Trophoblast cell (in vitro differentiated cells and primary cell): ENCODE measurements at regions not wholly inside any gene's neighbourhood (a gene's known extent, or its start where the extent isn't known, plus 50 kb on each side); places are given as distances from the start of the nearest gene placed in this dataset.

ENCODE experiments used
- DNase-seq, 2 donors: peaks; one replicate each; pipeline ENCODE4 v3.0.0-alpha.2; 2016
- H2AFZ ChIP-seq: 2 replicates; pipeline ENCODE4 v1.6.1; 2013; ENCODE audit warnings: low read length, moderate library complexity, mild to moderate bottlenecking; ENCODE audit not compliant: insufficient read depth, poor library complexity
- H2AK5ac ChIP-seq: 2 replicates; pipeline ENCODE4 v1.6.1; 2013; ENCODE audit warnings: mild to moderate bottlenecking, low read length
- H2BK120ac ChIP-seq: 2 replicates; pipeline ENCODE4 v1.6.1; 2013; ENCODE audit warnings: low read length, mild to moderate bottlenecking, moderate library complexity; ENCODE audit not compliant: insufficient read depth, poor library complexity
- H2BK12ac ChIP-seq: 2 replicates; pipeline ENCODE4 v1.6.1; 2013; ENCODE audit warnings: mild to moderate bottlenecking, low read length, moderate library complexity
- H2BK5ac ChIP-seq: 2 replicates; pipeline ENCODE4 v1.6.1; 2013; ENCODE audit warnings: low read length, low read depth, moderate library complexity, mild to moderate bottlenecking; ENCODE audit not compliant: poor library complexity
- H3K14ac ChIP-seq: 2 replicates; pipeline ENCODE4 v1.6.1; 2013; ENCODE audit warnings: mild to moderate bottlenecking, low read length
- H3K18ac ChIP-seq: 2 replicates; pipeline ENCODE4 v1.6.1; 2013; ENCODE audit warnings: mild to moderate bottlenecking, low read length
- H3K23ac ChIP-seq: 2 replicates; pipeline ENCODE4 v1.6.1; 2013; ENCODE audit warnings: low read length
- H3K27ac ChIP-seq: 2 replicates; pipeline ENCODE4 v1.5.1; 2013; ENCODE audit warnings: low read depth, mild to moderate bottlenecking, inconsistent platforms, low read length, moderate library complexity
- H3K27me3 ChIP-seq: 2 replicates; pipeline ENCODE4 v1.6.1; 2013; ENCODE audit warnings: inconsistent platforms, mild to moderate bottlenecking, low read length, moderate library complexity; ENCODE audit not compliant: insufficient read depth
- H3K36me3 ChIP-seq, 2 experiments: 1 replicate in 1 of 2; 2 replicates in 1 of 2; pipeline ENCODE4 v1.6.1; 2013; ENCODE audit warnings: low read length in 2 of 2, mild to moderate bottlenecking in 2 of 2, moderate library complexity in 1 of 2; ENCODE audit not compliant: insufficient read depth in 2 of 2, control insufficient read depth in 1 of 2
- H3K4ac ChIP-seq: 2 replicates; pipeline ENCODE4 v1.6.1; 2013; ENCODE audit warnings: low read depth, mild to moderate bottlenecking, low read length, moderate library complexity
- H3K4me1 ChIP-seq, 2 experiments: 1 replicate in 1 of 2; 2 replicates in 1 of 2; pipeline ENCODE4 v1.6.1; 2013; ENCODE audit warnings: low read length in 2 of 2, mild to moderate bottlenecking in 2 of 2, moderate library complexity in 1 of 2; ENCODE audit not compliant: insufficient read depth in 2 of 2, control insufficient read depth in 1 of 2
- H3K4me2 ChIP-seq: 2 replicates; pipeline ENCODE4 v1.6.1; 2013; ENCODE audit warnings: inconsistent platforms, mild to moderate bottlenecking, low read length, moderate library complexity
- H3K4me3 ChIP-seq: 2 replicates; pipeline ENCODE4 v1.5.1; 2013; ENCODE audit warnings: mild to moderate bottlenecking, low read depth, low read length, inconsistent platforms
- H3K79me1 ChIP-seq: one replicate; pipeline ENCODE4 v1.6.1; 2013; ENCODE audit warnings: low read length
- H3K79me2 ChIP-seq: 2 replicates; pipeline ENCODE4 v1.6.1; 2013; ENCODE audit warnings: low read length, mild to moderate bottlenecking; ENCODE audit not compliant: control insufficient read depth, insufficient read depth, poor library complexity
- H3K9ac ChIP-seq: 2 replicates; pipeline ENCODE4 v1.6.1; 2013; ENCODE audit warnings: mild to moderate bottlenecking, low read length
- H3K9me3 ChIP-seq: 2 replicates; pipeline ENCODE4 v1.6.1; 2013; ENCODE audit warnings: low read depth, mild to moderate bottlenecking, control low read depth, inconsistent platforms, low read length; ENCODE audit not compliant: insufficient read depth
- H4K12ac ChIP-seq: 2 replicates; pipeline ENCODE4 v1.6.1; 2013; ENCODE audit warnings: low read depth, mild to moderate bottlenecking, low read length, moderate library complexity
- H4K8ac ChIP-seq: 2 replicates; pipeline ENCODE4 v1.6.1; 2013; ENCODE audit warnings: low read depth, mild to moderate bottlenecking, low read length, moderate library complexity
- H4K91ac ChIP-seq: one replicate; pipeline ENCODE4 v1.6.1; 2013; ENCODE audit warnings: low read depth, mild to moderate bottlenecking, low read length, moderate library complexity
- WGBS: extraction: QIAGEN DNeasy Blood & Tissue Kit; methylation state at CpG from one replicate; pipeline ENCODE4 v1.1.7; 2013; ENCODE audit warnings: missing lambda C conversion rate; ENCODE audit not compliant: insufficient read length, insufficient coverage; ENCODE audit errors: extremely low coverage; 5-methylcytosine and 5-hydroxymethylcytosine counted together

- no peak overlapping the region for H4K91ac ChIP-seq
- WGBS: no CpG with 5 or more reads among the region's 2 CpGs
- no peak overlapping the region for H3K4ac ChIP-seq
- no peak overlapping the region for H2BK120ac ChIP-seq
- no peak overlapping the region for H2BK5ac ChIP-seq
- no peak for DNase-seq
- no peak overlapping the region for H3K23ac ChIP-seq
- H3K9ac ChIP-seq: no peak overlapping the region
- H3K27me3 ChIP-seq: no peaks in the 10 kb centered on the region
- H4K12ac ChIP-seq: no peak overlapping the region
- H4K8ac ChIP-seq: no peak overlapping the region
- no peaks in the 10 kb centered on the region for H3K4me1 ChIP-seq
- H3K36me3 ChIP-seq: no peaks in the 10 kb centered on the region
- no peak overlapping the region for H3K4me2 ChIP-seq
- H2BK12ac ChIP-seq: no peak overlapping the region
- H3K14ac ChIP-seq: no peak overlapping the region
- no peak overlapping the region for H2AFZ ChIP-seq
- H3K9me3 ChIP-seq: peaks cover 1% of the 10 kb centered on the region
- no peaks in the 10 kb centered on the region for H3K79me1 ChIP-seq
- no peak overlapping the region for H3K18ac ChIP-seq
- H3K27ac ChIP-seq: no peak overlapping the region
- no peak overlapping the region for H3K4me3 ChIP-seq
- no peak overlapping the region for H2AK5ac ChIP-seq
- no peaks in the 10 kb centered on the region for H3K79me2 ChIP-seq
These were observed 106.8 kb upstream of the SPRY2 start for GRCh38 chr13:80447747-80448146.

- DNase-seq: peak in 1 of 2 donors; percentile 20
- Histone ChIP-seq H2BK5ac (no peak overlapping the region), H3K27ac (no peak overlapping the region), H3K79me1 (no peaks in the 10 kb centered on the region), H2BK120ac (no peak overlapping the region), H3K18ac (no peak overlapping the region), H4K12ac (no peak overlapping the region), H3K9ac (no peak overlapping the region), H3K4me2 (no peak overlapping the region), H3K36me3 (no peaks in the 10 kb centered on the region), H4K8ac (no peak overlapping the region), H3K4me1 (no peaks in the 10 kb centered on the region), H2BK12ac (no peak overlapping the region), H3K79me2 (no peaks in the 10 kb centered on the region), H3K23ac (no peak overlapping the region), H2AK5ac (no peak overlapping the region), H4K91ac (no peak overlapping the region), H3K14ac (no peak overlapping the region), H3K27me3 (no peaks in the 10 kb centered on the region), H2AFZ (no peak overlapping the region), H3K4ac (no peak overlapping the region), H3K4me3 (no peak overlapping the region), H3K9me3 (no peaks in the 10 kb centered on the region)
- no CpG with 5 or more reads among the region's 4 CpGs for WGBS
These were observed 103.5 kb upstream of the SPRY2 start for GRCh38 chr13:80444240-80445015.

- Histone ChIP-seq H4K12ac (no peak overlapping the region), H3K18ac (no peak overlapping the region), H3K9me3 (no peaks in the 10 kb centered on the region), H3K9ac (no peak overlapping the region), H4K8ac (no peak overlapping the region), H4K91ac (no peak overlapping the region), H3K27me3 (no peaks in the 10 kb centered on the region), H2AFZ (no peak overlapping the region), H2BK120ac (no peak overlapping the region), H3K36me3 (no peaks in the 10 kb centered on the region), H2BK5ac (no peak overlapping the region), H3K4me2 (no peak overlapping the region), H3K14ac (no peak overlapping the region), H3K27ac (no peak overlapping the region), H3K79me2 (no peaks in the 10 kb centered on the region), H3K4me3 (no peak overlapping the region), H3K4me1 (no peaks in the 10 kb centered on the region), H3K23ac (no peak overlapping the region), H3K4ac (no peak overlapping the region), H3K79me1 (no peaks in the 10 kb centered on the region), H2AK5ac (no peak overlapping the region), H2BK12ac (no peak overlapping the region)
- no peak for DNase-seq
These were observed 101.7 kb upstream of the SPRY2 start for GRCh38 chr13:80442609-80443008.

- Histone ChIP-seq H2BK120ac (no peak overlapping the region), H4K8ac (no peak overlapping the region), H3K18ac (no peak overlapping the region), H2AFZ (no peak overlapping the region), H3K4me1 (no peaks in the 10 kb centered on the region), H3K23ac (no peak overlapping the region), H3K79me2 (no peaks in the 10 kb centered on the region), H3K9ac (no peak overlapping the region), H3K4me3 (no peak overlapping the region), H3K36me3 (no peaks in the 10 kb centered on the region), H3K27me3 (no peaks in the 10 kb centered on the region), H3K9me3 (no peaks in the 10 kb centered on the region), H4K12ac (no peak overlapping the region), H3K14ac (no peak overlapping the region), H2BK5ac (no peak overlapping the region), H3K27ac (no peak overlapping the region), H2BK12ac (no peak overlapping the region), H3K4me2 (no peak overlapping the region), H3K4ac (no peak overlapping the region), H4K91ac (no peak overlapping the region), H3K79me1 (no peaks in the 10 kb centered on the region), H2AK5ac (no peak overlapping the region)
- DNase-seq: no peak
These were observed 101.0 kb upstream of the SPRY2 start for GRCh38 chr13:80441968-80442367.
